NCI-H2107 treated with DMSO at 0.1 percent for 48 hours (cell line): ENCODE measurements at regions not wholly inside any gene's neighbourhood (a gene's known extent, or its start where the extent isn't known, plus 50 kb on each side); places are given as distances from the start of the nearest gene placed in this dataset.

Experiments
- DNase-seq: peaks from one replicate; lab custom pipeline; 2025; ENCODE audit not compliant: unreplicated experiment; lab: John Stamatoyannopoulos, UW

DNA sequence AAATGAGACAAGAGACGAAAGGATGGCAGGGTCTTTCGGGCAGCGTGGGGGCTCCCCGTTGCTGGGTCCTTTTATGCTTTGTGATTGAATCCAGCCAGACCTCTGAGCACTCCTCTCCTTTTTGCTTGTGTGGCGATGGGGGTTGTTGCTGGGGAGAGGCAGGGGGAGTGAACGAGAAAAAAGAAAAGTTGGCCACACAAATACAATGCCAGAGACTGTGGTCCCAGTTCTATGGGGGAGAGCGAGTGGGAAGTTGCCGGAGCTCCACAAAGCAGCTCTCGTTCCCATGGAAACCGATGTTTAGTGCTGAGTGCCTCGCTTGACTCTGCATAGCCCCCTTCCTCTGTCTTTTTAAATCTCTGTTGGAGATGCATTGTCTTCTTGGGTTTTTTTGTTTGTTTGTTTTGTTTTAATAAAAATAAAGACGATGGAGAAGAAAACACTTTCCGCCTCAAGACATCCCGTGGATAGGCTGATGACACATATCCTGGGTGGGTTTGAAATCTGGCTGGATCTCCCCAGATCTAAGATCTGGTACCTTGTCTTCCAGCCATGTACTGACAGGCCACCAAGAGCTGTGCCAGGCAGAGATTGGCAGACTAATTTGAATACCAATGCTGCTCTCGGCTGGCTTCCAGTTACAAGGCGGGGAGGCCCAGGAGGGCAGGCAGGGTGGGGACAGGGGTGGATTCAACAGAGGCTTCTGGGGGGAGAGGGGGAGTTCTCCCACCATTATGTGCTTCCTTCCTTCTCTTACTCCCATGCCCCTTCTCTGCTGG, 529.3 kb downstream of the QKI start:
- no peak for DNase-seq

DNA sequence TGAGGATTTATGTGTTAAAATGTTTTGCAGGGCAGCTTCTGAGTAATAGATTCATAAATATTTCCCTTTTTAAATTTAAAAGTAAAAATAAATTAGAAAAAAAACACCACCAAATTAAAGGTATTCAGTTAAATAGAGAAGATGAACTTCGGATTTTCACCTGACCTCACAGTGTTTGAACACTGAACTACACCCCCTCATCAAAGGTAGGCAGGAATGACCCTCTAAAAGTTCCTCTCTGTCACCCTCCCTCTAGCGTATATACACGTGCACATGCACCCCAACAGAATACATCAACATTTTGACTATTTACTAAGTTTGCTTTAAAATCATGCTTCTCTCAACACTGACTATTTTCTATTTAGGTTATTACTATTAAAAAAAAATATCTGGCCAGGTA, 528.3 kb downstream of the QKI start:
- no peak for DNase-seq

DNA sequence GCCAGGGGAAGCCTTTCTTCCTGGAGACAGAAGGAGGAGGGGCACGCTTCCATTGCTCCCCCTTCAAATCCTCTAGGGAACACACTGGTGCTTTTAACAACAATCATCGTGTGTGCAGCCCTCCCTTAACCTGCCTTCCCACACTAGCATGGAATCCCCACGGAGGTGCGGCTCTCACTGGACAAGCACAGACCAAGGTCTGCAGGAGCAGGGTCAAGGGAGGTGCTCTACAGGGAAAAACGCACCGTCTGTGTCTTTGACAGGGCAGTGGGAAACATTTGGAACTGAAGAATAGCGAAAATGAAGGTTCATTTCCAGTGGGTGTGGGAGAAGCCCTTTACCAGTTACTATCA, 527.1 kb downstream of the QKI start:
- DNase-seq = no peak

DNA sequence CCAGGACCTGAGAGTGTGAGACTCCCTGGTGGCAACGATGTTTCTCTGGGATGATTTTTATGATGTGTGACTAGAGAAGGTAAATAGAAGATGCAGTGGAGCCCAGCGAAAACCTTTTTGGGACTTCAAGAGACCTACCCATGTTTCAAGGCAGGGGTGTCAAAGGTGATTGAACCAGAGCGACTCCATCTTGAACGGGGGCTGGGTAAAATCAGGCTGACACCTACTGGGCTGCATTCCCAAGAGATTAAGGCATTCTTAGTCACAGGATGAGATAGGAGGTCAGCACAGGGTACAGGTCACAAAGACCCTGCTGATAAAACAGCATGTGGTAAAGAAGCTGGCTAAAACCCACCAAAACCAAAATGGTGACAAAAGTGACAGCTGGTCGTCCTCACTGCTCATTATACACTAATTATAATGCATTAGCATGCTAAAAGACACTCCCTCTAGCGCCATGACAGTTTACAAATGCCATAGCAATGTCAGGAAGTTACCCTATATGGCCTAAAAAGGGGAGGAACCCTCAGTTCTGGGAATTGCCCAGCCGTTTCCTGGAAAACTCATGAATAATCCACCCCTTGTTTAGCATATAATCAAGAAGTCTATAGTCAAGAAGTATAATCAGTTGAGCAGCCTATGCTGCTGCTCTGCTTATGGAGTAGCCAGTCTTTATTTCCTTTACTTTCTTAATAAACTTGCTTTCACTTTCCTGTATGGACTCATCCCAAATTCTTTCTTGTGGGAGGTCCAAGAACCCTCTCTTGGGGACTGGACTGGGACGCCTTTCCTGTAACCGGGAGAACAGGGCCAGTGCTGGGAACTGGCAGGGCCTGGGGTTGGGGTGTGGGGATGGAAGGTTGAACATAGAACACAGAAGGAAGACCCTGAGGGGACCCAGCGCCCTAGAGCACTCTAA, 526.4 kb downstream of the QKI start:
- DNase-seq = no peak

DNA sequence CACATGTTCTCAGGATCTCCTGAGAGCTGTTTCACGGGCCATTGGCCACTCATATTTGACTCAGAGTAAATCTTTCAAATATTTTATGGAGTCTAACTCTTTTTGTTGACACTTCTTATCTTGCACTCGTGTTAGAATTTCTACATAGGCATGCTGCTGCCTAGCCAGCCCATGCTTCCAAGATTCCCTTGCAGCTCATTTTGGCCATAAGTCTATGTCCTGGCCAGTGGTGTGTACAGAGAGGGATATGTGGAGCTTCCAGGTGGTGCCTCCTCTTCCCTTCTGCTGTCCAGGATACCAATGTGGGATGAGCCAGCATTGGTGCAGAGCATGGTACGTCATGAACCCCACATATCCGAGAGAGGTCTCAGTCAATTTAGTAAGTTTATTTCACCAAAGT, 522.6 kb downstream of the QKI start:
- no peak for DNase-seq

DNA sequence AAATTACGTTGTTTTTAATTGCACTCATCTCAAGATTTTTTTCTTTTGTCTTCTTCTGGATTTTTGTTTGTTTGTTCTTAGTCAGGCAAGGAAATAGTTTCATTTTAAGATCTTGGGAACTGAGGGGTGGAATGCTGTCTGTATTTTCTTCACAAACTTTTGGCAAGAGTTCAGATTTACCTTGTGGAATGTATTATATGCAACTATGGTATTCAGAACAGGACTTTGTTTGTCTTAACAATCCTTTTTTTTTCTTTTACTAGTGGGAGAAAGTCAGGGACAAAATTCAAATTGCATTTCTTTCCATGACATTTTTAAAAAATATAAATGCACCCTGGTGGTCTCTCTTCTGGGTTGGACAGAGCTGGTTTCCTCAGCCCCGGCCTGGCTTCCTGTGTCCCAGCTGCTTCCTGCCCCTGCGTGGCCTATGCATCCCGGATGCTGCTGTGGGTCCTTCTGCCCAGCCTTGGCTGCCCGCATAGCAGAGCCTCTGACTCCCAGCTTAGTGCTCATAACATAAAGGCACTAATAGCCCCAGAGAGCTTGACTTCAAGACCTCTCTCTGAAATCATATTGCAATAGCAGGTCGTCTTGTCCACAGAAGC, 520.7 kb downstream of the QKI start:
- no peak for DNase-seq

DNA sequence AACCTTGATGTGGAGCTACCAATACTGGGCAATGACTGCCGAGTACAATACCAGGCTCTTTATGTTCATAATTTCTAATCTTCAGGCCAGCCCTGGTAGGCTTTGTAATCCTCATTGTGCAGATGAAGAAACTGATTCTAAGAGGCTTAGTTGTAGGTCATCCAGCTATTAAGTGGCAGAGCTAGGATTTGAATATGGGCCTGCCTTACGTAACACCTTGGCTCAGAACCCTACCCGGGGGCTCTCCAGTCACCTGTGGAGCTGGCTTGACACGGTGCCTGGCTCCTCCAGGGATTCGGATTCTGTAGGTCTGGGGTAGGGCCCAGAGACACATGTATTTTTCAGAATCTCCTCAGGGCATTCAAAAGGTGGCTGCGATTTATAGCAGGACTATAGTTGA, 515.5 kb downstream of the QKI start:
- DNase-seq = no peak

DNA sequence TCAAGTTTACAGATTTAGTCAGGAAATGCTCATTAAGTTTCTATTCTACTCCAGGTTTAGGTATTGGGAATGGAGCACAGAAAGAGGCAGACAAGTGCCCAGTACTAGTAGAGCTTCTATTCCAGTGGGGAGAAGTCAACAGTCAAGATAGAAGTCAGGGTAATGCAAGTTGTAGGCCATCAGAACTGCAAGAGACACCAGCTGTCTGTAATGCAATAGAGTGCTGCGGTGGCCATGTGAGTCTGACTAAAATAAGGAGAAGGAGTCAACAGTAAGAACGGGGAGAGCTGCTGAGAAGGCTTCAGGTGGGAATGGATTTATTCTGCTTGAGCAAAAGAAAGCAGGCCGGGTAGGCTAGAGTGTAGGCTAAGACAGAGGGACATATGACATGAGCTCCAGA, 515.0 kb downstream of the QKI start:
- no peak for DNase-seq

DNA sequence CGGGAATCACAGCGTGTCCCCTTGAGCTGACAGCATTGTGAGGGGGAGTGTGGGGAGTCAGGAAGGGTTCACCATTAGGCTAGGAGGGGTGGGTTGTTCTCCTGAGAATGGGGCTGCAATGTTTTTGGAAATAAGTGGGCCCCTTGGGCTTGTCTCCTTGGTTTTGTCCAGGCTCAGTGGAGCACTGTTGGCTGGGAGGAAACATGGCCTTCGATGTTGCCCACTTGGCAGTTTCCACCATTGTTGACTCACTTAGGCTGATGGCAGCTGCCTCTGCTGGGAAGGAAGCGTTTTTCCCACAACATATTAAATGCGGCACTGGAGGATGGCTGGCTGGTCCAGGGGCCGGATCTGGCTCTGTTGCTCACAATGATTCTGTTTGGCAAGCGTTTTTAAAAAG, 512.1 kb downstream of the QKI start:
- no peak for DNase-seq

DNA sequence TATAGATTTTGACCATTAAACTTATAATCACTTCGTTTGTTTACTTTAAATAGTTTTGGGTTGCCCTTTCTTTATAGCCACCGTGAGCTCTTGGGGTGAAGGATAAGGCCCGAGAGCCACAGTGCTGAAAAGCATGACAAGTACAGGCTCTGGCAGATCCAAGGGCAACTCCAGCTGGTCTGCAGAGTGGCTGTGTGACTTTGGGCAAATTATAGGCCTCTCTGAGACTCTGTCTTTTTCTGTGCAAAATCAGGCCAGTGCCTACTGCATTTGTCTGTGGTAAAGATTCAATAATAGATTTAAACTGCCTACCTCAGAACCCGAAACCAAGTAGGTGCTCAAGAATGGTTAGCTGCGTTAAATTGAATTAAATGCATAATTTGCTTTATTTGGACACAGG, 511.3 kb downstream of the QKI start:
- DNase-seq = no peak

DNA sequence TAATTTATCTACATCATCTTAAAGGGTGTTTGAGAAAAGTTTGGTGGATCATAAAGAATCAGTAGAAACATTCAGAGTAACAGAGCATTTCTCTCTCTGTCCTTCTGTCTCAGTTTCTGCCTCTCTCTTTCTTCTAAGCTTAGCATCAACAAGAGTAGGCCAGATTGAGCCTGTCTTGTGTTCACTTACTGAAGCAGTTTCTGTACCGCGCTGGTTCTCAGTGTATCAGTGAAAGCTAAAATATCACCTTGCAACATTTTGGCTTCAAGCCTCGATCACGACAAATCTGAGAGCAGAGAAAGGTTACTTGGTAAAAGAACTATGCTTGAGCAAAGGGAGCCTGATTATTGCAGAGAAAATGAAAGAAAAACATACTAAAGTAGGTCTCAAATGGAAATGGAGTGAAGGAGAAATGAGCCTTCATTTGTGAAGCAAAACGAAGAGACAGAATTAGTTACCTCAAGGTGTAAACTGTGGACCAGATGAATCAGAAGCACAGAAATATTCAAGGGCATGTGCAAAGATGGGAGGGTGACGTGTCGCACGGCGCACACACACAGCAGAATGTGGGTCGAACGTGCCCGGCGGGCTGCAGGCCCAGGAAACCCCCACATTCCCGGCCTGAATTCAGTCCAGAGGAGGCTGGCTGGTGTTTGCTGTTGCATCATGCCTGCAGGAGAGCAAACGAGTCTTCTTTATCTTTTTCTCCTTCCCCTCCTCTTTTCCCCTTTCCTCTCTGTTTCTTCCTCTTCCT, 509.3 kb downstream of the QKI start:
- no peak for DNase-seq

DNA sequence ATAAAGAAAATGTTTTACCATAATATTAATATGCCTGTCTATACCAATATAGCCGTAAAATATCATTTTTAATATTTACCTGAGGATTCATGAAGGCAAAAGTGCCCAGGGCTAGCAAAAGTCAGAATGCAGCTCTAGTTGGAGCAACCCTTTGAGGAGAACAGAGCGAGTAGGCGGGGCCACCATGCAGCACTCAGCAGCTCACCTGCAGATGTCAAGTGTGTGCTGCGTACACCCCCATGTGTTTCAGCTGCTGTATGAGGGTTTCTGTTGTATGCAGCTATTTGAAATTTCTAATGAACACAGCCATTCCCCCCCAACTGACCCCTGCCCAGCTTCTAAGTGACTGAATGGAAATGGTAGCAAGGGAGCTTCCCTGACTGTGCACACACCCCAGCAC, 508.0 kb downstream of the QKI start:
- DNase-seq = no peak

DNA sequence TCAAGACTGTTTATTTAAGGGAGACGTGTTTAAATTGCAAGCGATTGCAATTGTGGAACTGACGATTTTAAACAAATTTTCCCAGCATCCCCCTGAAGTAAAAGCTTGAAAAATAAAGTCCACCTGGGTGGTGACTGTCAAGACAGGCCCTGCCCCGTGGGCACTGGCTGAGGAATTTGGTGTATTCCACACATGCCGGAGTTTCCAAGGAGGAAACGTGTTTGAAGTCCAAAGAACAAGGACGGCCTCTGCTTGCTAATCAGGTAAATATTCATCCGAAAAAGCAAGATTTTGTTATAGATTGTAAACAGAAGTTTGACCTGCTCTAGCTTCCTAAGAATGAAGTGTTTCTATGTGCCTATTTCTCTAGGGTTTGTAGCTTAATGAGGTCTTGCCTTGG, 505.1 kb downstream of the QKI start:
- no peak for DNase-seq

DNA sequence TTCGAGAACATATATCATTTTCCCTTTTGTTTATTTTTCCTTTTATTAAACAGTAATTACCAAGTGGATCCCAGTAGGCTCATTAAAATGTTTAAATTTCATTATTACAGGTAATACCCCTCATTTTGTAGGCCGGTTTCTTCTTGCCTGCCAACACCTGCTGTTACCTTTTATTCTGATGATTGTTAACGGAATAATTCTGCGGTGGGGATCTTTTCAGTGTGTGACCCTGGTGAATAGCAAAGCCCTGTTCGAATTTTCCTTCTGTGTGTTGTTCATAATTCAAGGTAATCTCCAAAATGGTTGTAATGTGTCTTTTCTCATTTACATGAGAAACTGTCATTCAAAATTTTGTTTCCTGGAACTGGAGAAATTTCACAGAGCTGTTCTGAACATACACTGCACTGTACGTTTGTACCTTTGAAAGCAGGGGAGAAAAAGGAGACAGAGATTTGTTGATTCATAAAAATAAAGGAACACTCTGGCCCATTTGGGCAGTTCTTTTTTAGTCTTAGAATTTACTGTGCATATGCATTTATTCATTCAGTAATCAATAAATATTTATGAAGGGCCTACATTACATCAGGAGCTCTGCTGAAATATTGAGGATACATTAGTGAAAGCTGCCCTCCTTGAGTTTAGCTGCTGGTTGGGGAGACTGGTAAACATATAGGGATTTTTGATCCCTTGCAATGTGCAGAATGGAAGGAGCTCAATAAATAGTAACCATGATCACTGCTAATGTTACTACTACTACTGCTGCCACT, 502.0 kb downstream of the QKI start:
- DNase-seq = no peak

DNA sequence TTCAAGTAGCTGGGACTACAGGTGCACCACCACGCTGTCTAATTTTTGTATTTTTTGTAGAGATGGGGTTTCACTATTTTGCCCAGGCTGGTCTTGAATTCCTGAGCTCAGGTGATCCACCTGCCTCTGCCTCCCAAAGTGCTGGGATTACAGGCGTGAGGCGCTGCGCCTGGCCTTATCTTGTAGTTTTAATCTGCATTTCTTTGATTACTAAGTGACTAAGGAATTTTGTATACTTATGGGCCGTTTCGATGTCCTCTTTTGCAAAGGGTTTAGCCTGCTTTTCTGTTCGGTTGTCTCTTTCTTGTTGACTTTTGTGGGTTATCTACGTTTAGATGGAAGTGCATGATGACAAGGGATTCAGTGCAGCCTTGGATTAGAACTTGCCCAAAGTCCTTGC, 500.6 kb downstream of the QKI start:
- no peak for DNase-seq

DNA sequence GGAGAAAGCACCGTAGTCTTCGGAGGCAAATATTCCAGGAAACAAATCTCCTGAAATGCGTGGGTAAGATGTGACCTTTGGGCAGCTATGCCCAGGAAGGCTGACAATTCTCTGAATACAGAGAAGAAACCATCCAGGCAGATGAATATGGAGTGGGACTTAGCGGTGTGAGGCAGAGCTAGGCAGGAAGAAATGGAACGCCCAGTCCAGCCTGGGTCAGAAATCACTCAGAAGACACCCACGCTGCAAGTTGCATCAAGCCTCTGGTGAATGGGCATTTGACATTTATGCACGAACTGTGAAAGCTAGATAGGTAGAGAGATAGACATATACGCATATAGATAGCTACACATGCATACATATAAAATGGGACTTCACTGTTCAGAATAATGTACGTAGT, 498.5 kb downstream of the QKI start:
- DNase-seq = no peak

DNA sequence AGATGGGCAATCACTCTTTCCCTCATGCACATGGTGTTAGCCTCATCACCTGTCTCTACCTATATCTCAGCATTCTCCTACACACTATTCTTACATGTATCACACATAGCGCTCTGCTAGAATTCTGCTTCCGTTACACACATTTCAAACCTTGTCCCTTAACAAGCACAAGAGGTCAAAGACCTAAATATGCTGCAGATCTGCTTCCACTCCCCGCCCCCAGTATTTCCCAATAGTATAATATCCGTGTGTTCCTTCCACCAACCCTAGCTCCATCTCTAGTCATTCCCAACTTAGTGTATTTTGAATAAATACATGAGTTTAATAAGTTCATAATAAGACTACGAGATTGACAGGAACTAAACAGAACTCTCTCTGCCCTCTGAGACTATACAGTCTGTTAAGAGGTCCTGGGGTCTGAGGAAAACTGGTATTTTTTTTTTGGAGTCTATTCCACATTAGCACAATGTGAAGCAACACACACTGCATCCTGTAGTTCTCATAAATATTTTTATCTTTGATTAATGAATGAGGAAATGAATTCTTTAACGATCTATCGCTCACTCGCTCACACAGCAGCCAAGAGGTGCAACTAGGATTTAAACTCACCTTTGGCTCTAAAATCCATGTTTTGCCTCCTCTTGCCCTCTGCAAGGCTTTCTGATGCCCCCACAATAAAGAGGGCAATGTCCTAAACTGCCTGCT, 491.6 kb downstream of the QKI start:
- DNase-seq = no peak

DNA sequence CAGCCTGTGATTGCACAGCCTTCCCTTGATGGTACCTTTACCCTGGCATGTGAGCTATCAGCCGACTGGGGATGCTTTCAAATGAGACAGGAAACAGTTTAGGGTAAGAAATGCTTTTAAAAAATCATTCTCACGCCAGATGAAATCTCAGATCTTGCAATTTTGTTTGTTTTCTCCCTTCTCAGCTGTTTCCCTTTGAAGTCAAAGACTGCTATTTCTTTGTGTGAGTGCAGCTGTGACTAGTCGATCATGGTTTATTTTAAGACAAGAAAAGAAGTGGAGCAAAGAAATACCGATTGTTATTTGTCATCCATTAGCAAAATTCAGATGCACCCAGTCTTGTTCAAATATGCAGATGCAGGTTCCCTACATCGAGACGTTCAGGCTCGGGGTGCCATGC, 489.7 kb downstream of the QKI start:
- no peak for DNase-seq

DNA sequence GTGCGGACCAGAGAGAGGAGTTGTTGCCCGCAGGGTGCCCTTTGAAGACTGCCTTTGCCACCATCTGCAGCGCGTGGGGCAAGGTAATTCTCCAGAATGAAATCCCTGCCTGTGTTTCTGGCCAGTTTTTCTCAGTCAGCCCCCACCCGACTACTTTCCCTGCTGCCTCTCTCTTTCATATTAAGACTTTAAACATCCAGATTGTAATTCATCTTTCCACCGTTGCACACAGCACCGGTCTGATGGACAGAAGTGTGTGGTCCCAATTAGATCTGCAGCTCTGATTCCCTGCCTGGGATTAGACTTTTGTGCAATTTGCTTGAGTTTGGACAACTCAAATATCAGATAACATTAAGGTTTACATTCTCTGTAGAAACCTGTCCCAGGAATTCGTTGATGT, 489.0 kb downstream of the QKI start:
- no peak for DNase-seq

DNA sequence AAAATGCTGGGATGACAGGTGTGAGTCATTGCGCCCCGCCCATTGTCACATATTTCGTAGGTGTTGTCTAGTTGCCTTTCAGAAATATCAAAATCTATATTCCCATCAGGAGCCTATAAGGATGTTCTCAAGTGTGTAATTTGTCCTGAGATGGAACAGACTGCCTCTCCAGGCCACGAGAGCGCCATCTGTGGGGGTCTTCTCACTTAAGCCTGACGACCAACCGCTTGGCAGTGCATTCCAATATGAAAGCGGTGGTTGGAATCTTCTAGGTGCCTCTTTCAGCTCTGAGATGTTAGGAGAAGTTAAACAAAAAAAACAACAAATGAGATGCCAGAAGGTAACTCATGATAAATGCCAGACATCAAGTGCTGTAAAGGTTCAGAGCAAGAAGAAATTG, 488.5 kb downstream of the QKI start:
- no peak for DNase-seq
